ENCODE measurements at regions not wholly inside any gene's neighbourhood (a gene's known extent, or its start where the extent isn't known, plus 50 kb on each side); places are given as distances from the start of the nearest gene placed in this dataset.

DNA sequence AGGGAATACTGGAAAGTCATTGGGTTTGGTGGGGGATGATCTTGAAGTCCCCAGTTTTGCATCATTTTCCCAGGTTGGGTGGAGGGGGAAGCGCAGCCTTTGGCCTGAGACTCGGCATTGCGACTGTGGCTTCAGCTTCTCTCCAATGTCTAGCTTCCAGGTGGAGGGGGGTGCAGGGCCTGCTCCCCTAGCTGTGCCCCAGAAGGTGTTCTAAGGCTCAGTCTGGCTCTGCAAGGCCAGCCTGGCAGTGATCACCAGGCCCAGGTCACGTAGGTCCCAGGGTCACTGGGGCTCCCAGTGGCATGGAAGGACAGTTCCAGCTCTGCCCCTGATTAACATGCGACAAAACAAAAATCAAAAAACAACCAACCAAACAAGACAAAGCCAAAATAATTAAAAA is 56.9 kb upstream of the HAAO start:
- DNase-seq, result no peak

DNA sequence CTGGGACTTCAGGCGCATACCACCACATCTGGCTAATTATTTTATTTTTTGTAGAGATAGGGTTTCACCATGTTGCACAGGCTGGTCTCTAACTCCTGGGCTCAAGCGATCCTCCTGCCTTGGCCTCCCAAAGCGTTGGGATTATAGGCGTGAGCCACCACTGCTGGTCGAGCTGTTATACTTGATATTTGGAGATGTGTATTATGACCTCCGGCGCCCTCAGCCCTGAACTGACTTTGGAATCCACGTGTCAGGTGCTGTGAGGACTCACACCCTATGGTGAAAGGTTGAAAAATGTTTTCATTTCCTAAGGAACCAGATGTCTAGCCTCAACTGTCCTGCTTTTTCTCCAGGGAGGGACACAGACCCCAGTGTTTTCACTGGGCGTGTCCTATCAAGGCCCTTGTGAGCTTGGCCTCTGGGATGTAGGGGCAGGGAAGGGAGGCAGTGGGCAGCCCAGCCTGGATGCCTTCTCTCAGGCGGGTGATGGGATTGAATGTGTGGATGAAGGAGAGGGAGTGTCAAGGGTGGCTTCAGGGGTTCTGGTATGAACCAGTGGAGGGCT is 56.4 kb upstream of the HAAO start:
- no peak for DNase-seq

DNA sequence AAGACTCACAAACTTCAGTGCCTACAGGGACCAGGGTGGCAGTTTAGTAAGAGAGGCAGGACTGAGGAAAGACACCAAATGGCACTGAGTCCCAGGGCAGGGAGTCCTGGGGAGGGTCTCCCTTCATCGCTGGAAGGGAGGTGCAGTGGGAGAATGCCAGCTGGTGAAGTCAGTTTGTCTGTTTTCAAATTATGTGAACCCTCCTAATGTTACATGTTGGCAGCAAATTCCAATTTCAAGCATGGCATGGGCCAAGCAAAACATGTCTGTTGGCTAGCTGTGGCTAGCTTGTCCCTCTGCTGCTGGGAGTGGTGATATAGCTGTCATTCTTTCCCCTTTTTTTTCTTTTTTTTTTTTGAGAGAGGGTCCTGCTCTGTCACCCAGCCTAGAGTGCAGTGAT is 55.9 kb upstream of the HAAO start:
- no peak for DNase-seq

DNA sequence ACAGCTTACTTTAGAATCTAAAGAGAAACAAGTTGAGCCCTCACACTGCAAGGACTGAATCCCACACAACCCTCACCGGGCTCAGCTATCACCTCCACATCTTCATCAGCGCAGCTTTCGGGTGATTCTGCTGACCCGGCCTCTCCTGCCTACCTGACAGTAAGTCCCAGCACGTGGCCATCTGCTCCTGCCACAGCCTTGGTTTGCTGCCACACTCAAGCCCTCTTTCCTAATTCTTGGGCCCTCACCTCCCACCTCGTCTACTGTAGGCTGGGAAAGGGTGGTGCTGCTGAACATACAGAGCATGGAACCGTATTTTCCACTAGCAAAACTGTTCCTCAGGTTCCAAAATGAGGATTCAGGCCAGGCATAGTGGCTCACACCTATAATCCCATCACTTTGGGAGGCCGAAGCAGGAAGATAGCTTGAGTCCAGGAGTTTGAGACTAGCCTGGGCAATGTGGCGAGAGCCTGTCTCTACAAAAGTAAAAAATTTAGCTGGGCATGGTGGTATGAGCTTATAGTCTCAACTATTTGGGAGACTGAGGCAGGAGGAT is 55.3 kb upstream of the HAAO start:
- DNase-seq, result no peak

DNA sequence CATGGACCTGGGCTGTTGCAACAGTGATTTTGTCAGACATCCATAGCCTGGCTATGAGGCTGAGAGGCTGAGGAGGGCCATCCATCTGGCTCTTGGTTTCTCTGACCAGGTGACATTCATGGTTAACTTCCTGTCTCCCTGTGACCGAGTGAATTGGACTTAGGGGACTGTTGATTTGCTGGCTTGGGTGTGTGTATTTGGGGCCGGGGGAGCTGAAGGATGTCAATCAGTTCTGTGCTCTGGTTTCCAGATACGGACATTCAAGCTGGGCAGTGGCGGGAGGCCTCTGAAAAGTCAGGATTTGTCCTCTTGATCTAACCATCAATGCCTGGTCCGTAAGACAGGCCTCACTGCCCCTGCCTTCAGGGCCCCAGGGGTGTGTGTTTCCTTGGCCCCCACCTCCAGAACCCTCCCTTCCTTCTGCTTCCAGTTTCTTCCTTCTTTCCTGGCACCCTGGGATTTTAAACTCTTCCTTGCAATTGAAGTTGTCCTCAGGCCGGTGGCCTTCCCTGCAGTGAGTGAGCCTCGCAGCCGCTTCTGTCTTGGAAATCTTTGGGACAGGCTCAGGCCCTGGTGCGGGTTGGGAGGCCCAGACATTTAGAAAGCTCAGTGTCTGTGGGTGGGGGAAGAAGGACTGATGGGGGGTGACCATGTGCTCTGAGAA is 54.7 kb upstream of the HAAO start:
- DNase-seq, result no peak

DNA sequence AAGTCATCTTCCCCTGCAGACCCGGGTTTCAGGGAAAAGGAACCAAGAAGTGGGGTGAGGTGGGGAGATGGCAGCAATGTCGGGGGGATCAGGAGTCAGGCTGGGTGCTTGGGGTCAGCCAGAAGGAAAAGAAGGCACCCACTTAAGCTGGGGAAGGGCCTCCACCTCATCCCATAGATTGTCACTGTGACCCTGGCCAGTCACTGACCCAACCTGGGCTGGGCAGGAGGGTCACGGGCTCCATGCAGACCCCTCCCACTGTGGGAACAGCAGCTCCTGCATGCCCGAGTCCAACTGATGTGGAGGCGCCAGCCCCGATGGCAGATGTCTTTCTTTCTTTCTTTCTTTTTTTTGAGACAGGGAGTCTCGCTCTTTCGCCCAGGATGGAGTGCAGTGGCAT is 53.6 kb upstream of the HAAO start:
- DNase-seq, result no peak

DNA sequence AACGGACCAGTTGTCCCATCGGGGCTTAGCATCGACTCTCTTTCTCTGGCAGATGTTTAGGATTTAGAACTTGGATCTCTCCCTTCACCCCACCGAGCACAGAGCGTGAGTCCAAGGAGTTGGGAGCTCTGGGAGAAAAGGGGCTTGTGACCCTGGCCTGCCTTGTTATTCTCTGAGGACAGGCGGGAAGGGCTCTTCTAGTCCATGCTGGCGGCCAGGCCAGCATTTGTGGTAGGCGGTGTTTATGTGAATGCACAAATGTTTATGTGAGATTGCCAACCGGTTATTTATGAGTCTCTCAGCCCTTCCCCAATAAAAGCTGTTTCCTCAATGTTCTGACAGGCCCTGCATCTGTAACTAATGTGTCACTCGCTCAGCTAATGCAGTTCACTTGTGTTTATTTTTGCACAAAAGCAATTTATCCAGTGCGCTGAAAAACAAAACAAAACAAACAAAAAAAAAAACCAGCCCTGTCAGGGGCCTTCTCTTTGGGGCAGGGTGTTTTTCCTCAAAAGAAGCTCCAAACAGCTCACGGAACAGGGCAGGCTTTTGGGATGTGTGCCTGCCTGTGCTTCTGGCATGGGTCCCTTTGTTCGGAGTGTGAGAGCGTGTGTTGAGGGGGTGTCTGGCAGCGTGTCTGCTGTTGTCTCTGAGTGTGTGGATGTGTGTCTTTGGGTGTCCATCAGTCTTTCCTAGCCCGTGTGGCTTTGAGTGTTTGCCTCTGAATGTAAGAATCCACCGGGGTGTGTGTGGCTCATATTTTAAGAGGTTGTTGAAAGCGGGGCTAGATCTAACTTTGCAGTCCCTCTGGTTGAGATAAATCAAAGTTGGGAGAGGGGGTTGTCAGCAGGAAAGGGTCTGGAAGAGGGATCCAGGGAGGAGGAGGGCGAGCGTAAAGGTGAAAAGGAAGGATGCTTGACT is 52.8 kb upstream of the HAAO start:
- no peak for DNase-seq

DNA sequence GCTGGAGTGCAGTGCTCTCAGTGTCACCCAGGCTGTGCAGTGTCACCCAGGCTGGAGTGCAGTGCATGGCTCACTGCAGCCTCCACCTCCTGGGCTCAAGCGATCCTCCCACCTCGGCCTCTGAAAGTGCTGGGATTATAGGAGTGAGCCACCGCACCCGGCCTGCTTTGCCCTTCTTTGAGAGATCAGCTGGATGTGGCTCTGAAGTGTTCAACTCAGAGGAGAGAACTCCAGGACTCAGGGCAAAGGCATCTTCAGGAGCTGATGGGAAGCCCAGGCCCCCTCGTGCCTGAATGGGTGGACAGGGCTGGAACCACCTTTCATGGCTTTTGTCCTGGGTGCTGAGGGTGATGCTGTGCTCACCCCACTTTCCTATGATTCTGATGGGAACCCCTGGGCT is 52.0 kb upstream of the HAAO start:
- DNase-seq, result no peak

DNA sequence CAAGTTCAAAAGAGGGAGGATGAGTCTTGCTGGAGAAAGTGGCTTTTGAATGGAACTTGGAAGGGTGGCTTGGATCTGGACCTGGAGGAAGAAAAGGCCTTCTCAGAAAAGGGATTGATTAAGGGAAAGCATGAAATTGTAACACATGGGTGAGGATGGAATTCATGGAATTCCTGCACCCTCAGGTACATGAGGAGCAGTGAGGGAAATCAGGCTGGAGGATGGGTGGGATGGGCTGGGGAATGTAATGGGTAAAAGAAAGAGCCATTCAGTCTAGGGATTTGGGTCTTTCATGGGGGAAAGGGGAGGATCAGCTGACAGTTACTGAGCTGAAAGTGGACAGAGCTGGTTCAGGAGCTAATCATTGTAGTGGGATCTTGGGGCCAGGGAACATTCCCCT is 51.2 kb upstream of the HAAO start:
- no peak for DNase-seq

DNA sequence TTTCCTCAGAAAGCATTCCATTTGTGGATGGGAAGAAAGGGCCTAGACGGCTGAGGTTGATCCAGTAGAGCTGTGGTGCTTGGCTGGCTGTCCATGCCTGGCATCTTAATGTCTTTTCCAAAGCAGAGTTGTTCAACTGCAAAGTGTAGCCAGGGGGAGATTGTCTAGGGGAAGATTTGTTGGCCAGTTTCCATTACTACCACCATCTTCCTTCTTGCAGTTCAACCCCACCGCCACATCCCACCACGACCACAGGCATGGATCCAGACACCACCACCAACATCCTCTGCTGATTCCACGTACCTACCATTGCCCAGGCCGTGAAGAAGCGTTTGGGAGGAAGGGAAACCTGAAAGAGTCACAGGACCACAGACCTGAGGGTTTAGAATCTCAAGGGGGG is 50.7 kb upstream of the HAAO start:
- no peak for DNase-seq

DNA sequence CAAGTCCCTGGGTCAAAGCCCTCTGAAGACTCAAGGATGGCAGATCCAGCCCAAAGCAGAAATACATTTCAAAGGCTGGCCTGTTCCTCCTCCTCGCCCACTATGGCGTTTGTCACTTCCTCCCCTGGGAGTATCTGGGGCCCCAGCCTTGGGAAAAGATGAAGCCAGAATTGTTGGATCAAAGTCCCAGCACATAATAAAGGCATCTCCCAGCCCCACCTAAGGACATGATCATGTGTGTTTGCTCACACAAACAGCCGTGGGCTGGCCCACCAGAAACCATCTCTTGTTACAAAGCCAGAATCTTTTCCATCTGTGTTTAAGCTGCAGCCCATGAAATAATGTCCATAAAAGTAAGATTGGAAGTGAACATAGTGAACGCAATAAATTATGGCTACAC is 50.1 kb upstream of the HAAO start:
- DNase-seq, result no peak
